ENCODE measurements at regions not wholly inside any gene's neighbourhood (a gene's known extent, or its start where the extent isn't known, plus 50 kb on each side); places are given as distances from the start of the nearest gene placed in this dataset.

DNA sequence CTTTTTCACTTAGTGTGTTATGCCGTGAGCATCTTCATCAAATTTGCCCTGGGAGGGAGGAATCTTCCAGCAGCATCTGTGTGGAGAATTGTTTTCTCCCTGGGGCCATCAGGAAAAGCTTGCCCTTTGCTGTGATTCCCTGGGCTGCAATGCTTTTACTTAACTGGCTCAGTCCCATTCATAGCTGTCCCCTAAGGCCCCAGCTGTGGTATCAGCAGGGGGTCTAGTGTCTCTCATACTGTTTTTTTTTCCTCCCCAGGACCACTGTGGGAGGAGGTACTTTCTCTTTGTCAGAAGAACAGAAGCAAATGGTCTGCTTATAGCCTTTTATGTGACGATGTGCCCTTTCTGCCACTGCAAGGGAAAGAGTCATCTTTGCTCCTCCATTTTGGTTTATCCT is 176.8 kb upstream of the CELF4 start:
- no peaks in the 10 kb centered on the region for H4K20me1 ChIP-seq (ENCODE audit: control insufficient read depth, insufficient read depth, low read depth, low read length)
- no peaks in the 10 kb centered on the region for H3K27me3 ChIP-seq (ENCODE audit: control insufficient read depth, low read length)
- H3K36me3 ChIP-seq (ENCODE audit: control insufficient read depth, low read length): no peaks in the 10 kb centered on the region
- H3F3A ChIP-seq (ENCODE audit: control insufficient read depth, insufficient read depth): no peaks in the 10 kb centered on the region
- H3K4me3 ChIP-seq (ENCODE audit: low read length): no peak overlapping the region
- H3K79me2 ChIP-seq (ENCODE audit: control insufficient read depth, low read length): no peaks in the 10 kb centered on the region
- no peaks in the 10 kb centered on the region for H3K9me3 ChIP-seq (ENCODE audit: control insufficient read depth, insufficient read depth, low read length)
- no peaks in the 10 kb centered on the region for H3K9me2 ChIP-seq (replicated peaks; ENCODE audit: control insufficient read depth, low read length)
- H3K4me1 ChIP-seq (ENCODE audit: control insufficient read depth, low read length): no peaks in the 10 kb centered on the region
- TF ChIP-seq EZH2phosphoT487 (IDR thresholded peaks at IDR 0.05; ENCODE audit: borderline replicate concordance, low read length): no peak
- TF ChIP-seq, protein P1, sequence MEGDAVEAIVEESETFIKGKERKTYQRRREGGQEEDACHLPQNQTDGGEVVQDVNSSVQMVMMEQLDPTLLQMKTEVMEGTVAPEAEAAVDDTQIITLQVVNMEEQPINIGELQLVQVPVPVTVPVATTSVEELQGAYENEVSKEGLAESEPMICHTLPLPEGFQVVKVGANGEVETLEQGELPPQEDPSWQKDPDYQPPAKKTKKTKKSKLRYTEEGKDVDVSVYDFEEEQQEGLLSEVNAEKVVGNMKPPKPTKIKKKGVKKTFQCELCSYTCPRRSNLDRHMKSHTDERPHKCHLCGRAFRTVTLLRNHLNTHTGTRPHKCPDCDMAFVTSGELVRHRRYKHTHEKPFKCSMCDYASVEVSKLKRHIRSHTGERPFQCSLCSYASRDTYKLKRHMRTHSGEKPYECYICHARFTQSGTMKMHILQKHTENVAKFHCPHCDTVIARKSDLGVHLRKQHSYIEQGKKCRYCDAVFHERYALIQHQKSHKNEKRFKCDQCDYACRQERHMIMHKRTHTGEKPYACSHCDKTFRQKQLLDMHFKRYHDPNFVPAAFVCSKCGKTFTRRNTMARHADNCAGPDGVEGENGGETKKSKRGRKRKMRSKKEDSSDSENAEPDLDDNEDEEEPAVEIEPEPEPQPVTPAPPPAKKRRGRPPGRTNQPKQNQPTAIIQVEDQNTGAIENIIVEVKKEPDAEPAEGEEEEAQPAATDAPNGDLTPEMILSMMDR (IDR thresholded peaks at IDR 0.05; ENCODE audit: low read depth, low read length, poor library complexity, severe bottlenecking): no peak
- no peak overlapping the region for H3K27ac ChIP-seq (ENCODE audit: low read depth, low read length)
- H3K4me2 ChIP-seq (ENCODE audit: low read length): no peak overlapping the region

DNA sequence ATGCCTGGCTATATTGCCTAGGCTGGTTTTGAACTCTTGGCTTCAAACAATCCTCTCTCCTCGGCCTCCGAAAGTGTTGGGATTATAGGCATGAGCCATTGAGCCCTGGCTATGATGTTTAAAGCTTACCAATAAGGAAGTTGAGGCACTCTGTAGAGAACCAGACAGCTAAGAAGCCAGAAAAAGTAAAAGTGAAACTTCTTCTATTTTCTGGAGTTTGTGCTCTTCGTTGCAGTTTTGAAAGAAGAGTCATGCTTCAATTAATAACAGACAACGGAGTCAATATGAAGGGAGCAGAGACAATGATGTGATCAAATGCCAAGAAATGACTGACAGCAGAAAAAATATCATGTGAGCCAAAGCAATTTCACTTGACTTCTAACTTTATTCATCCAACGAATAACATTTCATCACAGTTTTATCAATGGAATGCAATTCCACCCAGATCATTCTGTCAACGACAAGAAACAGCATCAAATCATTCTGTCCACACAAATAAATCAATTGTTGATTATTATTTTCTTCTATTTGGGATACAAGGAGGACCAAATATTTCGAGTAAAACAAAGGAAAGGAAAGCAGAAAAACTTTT is 175.5 kb upstream of the CELF4 start:
- Histone ChIP-seq H3K27ac (ENCODE audit: low read depth, low read length) (no peak overlapping the region), H3K4me3 (ENCODE audit: low read length) (no peak overlapping the region), H3K4me1 (ENCODE audit: control insufficient read depth, low read length) (no peaks in the 10 kb centered on the region), H3K9me2 (replicated peaks; ENCODE audit: control insufficient read depth, low read length) (no peaks in the 10 kb centered on the region), H3F3A (ENCODE audit: control insufficient read depth, insufficient read depth) (no peaks in the 10 kb centered on the region), H3K36me3 (ENCODE audit: control insufficient read depth, low read length) (no peaks in the 10 kb centered on the region), H4K20me1 (ENCODE audit: control insufficient read depth, insufficient read depth, low read depth, low read length) (no peaks in the 10 kb centered on the region), H3K9me3 (ENCODE audit: control insufficient read depth, insufficient read depth, low read length) (no peaks in the 10 kb centered on the region), H3K79me2 (ENCODE audit: control insufficient read depth, low read length) (no peaks in the 10 kb centered on the region), H3K4me2 (ENCODE audit: low read length) (no peak overlapping the region), H3K27me3 (ENCODE audit: control insufficient read depth, low read length) (no peaks in the 10 kb centered on the region)
- TF ChIP-seq EZH2phosphoT487 (IDR thresholded peaks at IDR 0.05; ENCODE audit: borderline replicate concordance, low read length): no peak
- TF ChIP-seq, protein P1 (IDR thresholded peaks at IDR 0.05; ENCODE audit: low read depth, low read length, poor library complexity, severe bottlenecking): no peak

DNA sequence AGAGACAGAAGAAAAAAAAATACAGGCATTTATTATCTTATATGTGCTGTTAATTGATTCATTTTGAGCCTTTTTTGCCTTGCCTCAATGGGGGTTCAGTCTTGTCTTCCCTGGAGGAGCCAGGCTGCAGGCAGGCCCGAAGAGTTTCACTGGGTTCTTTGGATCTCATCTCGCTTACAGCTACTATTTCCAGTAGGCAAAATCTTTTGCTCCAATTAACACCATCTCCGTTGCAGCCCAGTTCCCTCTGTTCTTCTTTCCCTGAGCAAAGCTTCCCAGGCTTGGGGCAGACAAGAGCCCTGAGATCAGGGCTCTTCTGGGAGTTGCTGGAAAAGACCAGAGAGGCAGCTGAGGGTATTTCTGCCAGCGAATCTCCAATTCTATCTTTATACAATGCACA is 168.8 kb upstream of the CELF4 start:
- Histone ChIP-seq H4K20me1 (ENCODE audit: control insufficient read depth, insufficient read depth, low read depth, low read length) (no peaks in the 10 kb centered on the region), H3K9me3 (ENCODE audit: control insufficient read depth, insufficient read depth, low read length) (no peaks in the 10 kb centered on the region), H3K4me1 (ENCODE audit: control insufficient read depth, low read length) (no peaks in the 10 kb centered on the region), H3K4me2 (ENCODE audit: low read length) (no peak overlapping the region), H3K4me3 (ENCODE audit: low read length) (no peak overlapping the region), H3F3A (ENCODE audit: control insufficient read depth, insufficient read depth) (no peaks in the 10 kb centered on the region), H3K9me2 (replicated peaks; ENCODE audit: control insufficient read depth, low read length) (no peaks in the 10 kb centered on the region), H3K36me3 (ENCODE audit: control insufficient read depth, low read length) (no peaks in the 10 kb centered on the region), H3K27ac (ENCODE audit: low read depth, low read length) (no peak overlapping the region), H3K79me2 (ENCODE audit: control insufficient read depth, low read length) (no peaks in the 10 kb centered on the region), H3K27me3 (ENCODE audit: control insufficient read depth, low read length) (no peaks in the 10 kb centered on the region)
- TF ChIP-seq EZH2phosphoT487 (IDR thresholded peaks at IDR 0.05; ENCODE audit: borderline replicate concordance, low read length): no peak
- TF ChIP-seq, protein P1 (IDR thresholded peaks at IDR 0.05; ENCODE audit: low read depth, low read length, poor library complexity, severe bottlenecking): no peak

Data from DOHH2 (cell line).